Endothelial cell (in vitro differentiated cells): ENCODE measurements at regions not wholly inside any gene's neighbourhood (a gene's known extent, or its start where the extent isn't known, plus 50 kb on each side); places are given as distances from the start of the nearest gene placed in this dataset.

ENCODE experiments used
- DNase-seq: peaks from one replicate; pipeline ENCODE4 v3.0.0; 2021; ENCODE audit warnings: low spot score
- H3K27ac Mint-ChIP-seq: one replicate; pipeline ENCODE4 v1.8.0; 2021; ENCODE audit warnings: mixed read lengths, inconsistent platforms; ENCODE audit not compliant: unreplicated experiment
- H3K27me3 Mint-ChIP-seq: one replicate; pipeline ENCODE4 v1.8.0; 2021; ENCODE audit warnings: mild to moderate bottlenecking, moderate library complexity, mixed read lengths, inconsistent platforms; ENCODE audit not compliant: unreplicated experiment
- H3K36me3 Mint-ChIP-seq: one replicate; pipeline ENCODE4 v1.8.0; 2021; ENCODE audit warnings: mild to moderate bottlenecking, low read depth, mixed read lengths, inconsistent platforms; ENCODE audit not compliant: unreplicated experiment
- H3K4me1 Mint-ChIP-seq: one replicate; pipeline ENCODE4 v1.8.0; 2021; ENCODE audit warnings: mild to moderate bottlenecking, mixed read lengths, inconsistent platforms; ENCODE audit not compliant: unreplicated experiment
- H3K4me3 Mint-ChIP-seq: one replicate; pipeline ENCODE4 v1.8.0; 2021; ENCODE audit warnings: mild to moderate bottlenecking, mixed read lengths, inconsistent platforms; ENCODE audit not compliant: unreplicated experiment
- H3K9me3 Mint-ChIP-seq: one replicate; pipeline ENCODE4 v1.8.0; 2021; ENCODE audit warnings: mixed read lengths, inconsistent platforms; ENCODE audit not compliant: unreplicated experiment
- CTCF ChIP-seq: fragments of 200-600 bp; sonication (generic); IDR thresholded peaks from one replicate; pipeline ENCODE4 v1.5.0; 2021; ENCODE audit warnings: antibody characterized with exemption; ENCODE audit not compliant: unreplicated experiment

- H3K4me1 Mint-ChIP-seq = no peaks in the 10 kb centered on the region
- no peak overlapping the region for H3K4me3 Mint-ChIP-seq
- no peaks in the 10 kb centered on the region for H3K36me3 Mint-ChIP-seq
- no peaks in the 10 kb centered on the region for H3K27me3 Mint-ChIP-seq
- no peak for TF ChIP-seq CTCF
- H3K9me3 Mint-ChIP-seq = no peaks in the 10 kb centered on the region
- H3K27ac Mint-ChIP-seq = no peak overlapping the region
- no peak for DNase-seq
These were observed 373.1 kb downstream of the TBX15 start for GRCh38 chr1:118615066-118615465.

- TF ChIP-seq CTCF = no peak
- no peak for DNase-seq
- no peaks in the 10 kb centered on the region for H3K9me3 Mint-ChIP-seq
- no peaks in the 10 kb centered on the region for H3K36me3 Mint-ChIP-seq
- H3K4me3 Mint-ChIP-seq = no peak overlapping the region
- no peaks in the 10 kb centered on the region for H3K4me1 Mint-ChIP-seq
- no peak overlapping the region for H3K27ac Mint-ChIP-seq
- no peaks in the 10 kb centered on the region for H3K27me3 Mint-ChIP-seq
These were observed 398.8 kb downstream of the TBX15 start for GRCh38 chr1:118589238-118589846.

- Mint-ChIP-seq H3K9me3 (no peaks in the 10 kb centered on the region), H3K4me1 (no peaks in the 10 kb centered on the region), H3K4me3 (no peak overlapping the region), H3K27me3 (no peaks in the 10 kb centered on the region), H3K36me3 (no peaks in the 10 kb centered on the region), H3K27ac (no peak overlapping the region)
- no peak for DNase-seq
- no peak for TF ChIP-seq CTCF
These were observed 399.6 kb downstream of the TBX15 start for GRCh38 chr1:118588566-118588965.

- no peak for TF ChIP-seq CTCF
- no peak overlapping the region for H3K27ac Mint-ChIP-seq
- no peak for DNase-seq
- no peaks in the 10 kb centered on the region for H3K9me3 Mint-ChIP-seq
- H3K36me3 Mint-ChIP-seq = no peaks in the 10 kb centered on the region
- H3K4me1 Mint-ChIP-seq = no peaks in the 10 kb centered on the region
- no peaks in the 10 kb centered on the region for H3K27me3 Mint-ChIP-seq
- H3K4me3 Mint-ChIP-seq = no peak overlapping the region
These were observed 393.2 kb upstream of the SPAG17 start for GRCh38 chr1:118578276-118578675.

- TF ChIP-seq CTCF = no peak
- H3K4me3 Mint-ChIP-seq = no peak overlapping the region
- H3K27ac Mint-ChIP-seq = no peak overlapping the region
- no peaks in the 10 kb centered on the region for H3K36me3 Mint-ChIP-seq
- no peak for DNase-seq
- no peaks in the 10 kb centered on the region for H3K27me3 Mint-ChIP-seq
- H3K4me1 Mint-ChIP-seq = no peaks in the 10 kb centered on the region
- H3K9me3 Mint-ChIP-seq = peaks cover 6% of the 10 kb centered on the region
These were observed 390.0 kb upstream of the SPAG17 start for GRCh38 chr1:118575060-118575459.
